GM12865 (cell line): ENCODE measurements at regions not wholly inside any gene's neighbourhood (a gene's known extent, or its start where the extent isn't known, plus 50 kb on each side); places are given as distances from the start of the nearest gene placed in this dataset.
"Not testable (repeated sequence)": the region's sequence is repeated elsewhere in the genome, so short reads cannot be mapped to it uniquely, and the experiment has no call there.

ENCODE experiments used
- DNase-seq: peaks from one replicate; pipeline ENCODE4 v3.0.0; 2010; ENCODE audit warnings: low read depth
- H3K4me3 ChIP-seq: 2 replicates; pipeline ENCODE4 v1.5.1; 2011; ENCODE audit warnings: mild to moderate bottlenecking, low read depth, low read length, control low read depth
- TF ChIP-seq, protein P1 (sequence below): IDR thresholded peaks from 2 replicates; pipeline ENCODE4 v1.5.1; 2011; ENCODE audit warnings: low read length, control low read depth, low read depth, inconsistent platforms; ENCODE audit not compliant: insufficient read depth; ENCODE audit errors: missing control alignments

DNA sequence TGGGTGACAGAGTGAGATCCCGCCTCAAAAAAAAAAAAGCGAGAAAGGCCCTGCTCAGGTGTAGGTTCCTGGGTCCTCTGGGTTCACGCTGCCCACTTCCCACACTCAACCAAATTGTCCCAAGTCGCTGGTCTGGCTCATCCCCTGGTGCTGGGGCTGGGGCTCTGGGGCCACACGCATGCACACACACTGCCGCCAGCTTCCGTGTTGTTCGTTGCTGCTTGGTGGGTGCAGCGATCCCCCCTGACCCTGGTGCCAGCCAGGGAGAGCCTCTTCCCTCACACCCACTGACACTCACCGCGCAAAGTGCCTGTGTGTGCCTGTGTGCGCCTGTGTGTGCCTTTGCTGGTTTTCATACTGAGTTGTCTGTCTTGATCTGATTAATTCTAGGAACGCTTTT lies 124.1 kb upstream of the NKX1-1 start:
- TF ChIP-seq, protein P1, sequence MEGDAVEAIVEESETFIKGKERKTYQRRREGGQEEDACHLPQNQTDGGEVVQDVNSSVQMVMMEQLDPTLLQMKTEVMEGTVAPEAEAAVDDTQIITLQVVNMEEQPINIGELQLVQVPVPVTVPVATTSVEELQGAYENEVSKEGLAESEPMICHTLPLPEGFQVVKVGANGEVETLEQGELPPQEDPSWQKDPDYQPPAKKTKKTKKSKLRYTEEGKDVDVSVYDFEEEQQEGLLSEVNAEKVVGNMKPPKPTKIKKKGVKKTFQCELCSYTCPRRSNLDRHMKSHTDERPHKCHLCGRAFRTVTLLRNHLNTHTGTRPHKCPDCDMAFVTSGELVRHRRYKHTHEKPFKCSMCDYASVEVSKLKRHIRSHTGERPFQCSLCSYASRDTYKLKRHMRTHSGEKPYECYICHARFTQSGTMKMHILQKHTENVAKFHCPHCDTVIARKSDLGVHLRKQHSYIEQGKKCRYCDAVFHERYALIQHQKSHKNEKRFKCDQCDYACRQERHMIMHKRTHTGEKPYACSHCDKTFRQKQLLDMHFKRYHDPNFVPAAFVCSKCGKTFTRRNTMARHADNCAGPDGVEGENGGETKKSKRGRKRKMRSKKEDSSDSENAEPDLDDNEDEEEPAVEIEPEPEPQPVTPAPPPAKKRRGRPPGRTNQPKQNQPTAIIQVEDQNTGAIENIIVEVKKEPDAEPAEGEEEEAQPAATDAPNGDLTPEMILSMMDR: no peak
- DNase-seq: no peak
- no peak overlapping the region for H3K4me3 ChIP-seq

DNA sequence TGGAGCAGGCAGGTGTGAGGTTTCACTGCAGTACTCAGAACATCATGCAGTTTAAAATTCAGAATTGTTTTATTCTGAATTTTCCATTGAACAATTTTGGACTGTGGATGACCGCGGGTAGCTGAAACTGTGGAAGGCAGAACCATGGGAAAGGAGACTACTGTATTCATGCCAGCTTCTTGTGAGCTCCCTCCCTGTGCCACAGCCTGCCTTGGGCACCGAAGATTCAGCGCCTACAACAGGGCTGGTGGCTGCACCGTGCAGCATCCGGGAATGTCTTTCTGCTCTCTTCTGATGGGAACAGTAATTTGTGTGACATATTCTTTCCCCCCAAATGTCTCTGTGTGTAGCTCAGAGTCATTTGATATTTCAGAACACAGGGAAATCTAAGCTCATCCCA lies 118.5 kb upstream of the NKX1-1 start:
- TF ChIP-seq, protein P1: no peak
- DNase-seq: no peak
- H3K4me3 ChIP-seq: no peak overlapping the region

DNA sequence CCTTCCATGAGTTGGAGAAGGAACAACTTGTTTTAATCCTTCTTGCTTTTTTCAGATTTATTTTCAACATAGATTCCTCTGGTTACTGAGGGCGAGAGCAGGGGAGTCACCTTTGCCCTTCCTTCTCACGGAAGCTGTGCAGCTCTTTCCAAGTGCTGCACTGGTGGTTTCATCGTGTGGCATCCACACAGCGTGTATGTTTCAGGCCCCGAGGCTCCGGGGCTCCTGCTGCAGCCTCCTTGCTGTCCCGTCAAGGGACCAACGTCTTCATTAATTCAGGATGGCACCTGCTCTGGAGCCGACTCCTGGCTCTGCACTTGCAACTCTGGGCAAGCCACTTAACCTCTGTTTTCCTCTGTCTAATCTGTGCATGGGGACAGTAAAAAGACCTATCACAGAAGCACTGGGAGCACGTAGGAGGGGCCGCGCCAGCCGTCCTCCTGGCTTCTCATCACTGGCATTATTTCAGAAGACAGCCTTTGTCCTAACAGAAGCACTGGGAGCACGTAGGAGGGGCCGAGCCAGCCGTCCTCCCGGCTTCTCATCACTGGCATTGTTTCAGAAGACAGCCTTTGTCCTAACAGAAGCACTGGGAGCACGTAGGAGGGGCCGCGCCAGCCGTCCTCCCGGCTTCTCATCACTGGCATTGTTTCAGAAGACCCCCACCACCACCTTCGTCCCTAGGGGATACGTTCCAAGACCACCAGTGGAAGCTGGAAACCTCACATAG lies 117.8 kb upstream of the NKX1-1 start:
- TF ChIP-seq, protein P1: no peak
- no peak for DNase-seq
- H3K4me3 ChIP-seq: no peak overlapping the region

DNA sequence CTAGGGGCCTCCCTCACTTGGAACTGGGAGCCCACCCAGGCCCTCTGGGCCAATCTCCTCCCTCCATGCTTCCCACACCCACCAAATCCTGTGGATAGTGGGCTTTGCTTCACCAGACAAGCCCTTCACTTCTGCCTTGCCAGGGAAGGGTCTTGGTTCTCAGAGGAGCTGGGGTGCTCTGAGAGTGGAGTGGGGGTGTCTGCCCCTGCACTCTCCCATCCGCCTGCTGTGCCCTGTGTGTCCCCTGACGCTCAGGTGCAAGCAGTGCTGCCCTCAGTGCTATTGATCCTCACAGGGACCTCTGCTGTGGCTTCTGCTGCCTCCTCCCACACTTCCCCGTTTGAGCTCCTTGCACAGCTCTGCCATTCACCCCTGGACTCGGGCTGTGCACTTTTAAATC lies 117.3 kb upstream of the NKX1-1 start:
- no peak overlapping the region for H3K4me3 ChIP-seq
- TF ChIP-seq, protein P1: no peak
- DNase-seq: no peak

- DNase-seq: no peak
- H3K4me3 ChIP-seq: no peak overlapping the region
- TF ChIP-seq, protein P1: no peak
Observed at GRCh38 chr4:1523033-1523432, 116.8 kb upstream of the NKX1-1 start.

DNA sequence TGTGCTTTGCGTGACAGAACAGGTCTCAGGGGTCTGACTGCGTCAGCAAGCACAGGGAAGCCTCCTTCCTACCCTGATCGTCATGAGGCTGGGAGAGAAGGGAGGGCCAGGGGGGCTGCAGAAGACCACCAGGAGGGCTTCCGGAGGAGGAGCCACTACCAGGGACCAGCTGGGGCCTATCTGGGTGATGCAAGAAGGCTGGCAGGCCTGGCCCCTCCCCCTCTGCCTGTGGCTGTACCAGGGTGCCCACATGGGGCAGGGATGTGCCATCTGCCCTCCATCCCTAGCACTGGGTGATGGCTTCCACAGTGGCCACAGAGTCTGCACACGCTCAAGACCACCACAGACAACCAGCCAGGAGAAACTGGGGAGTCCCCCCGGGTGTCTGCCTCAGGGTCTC lies 116.4 kb upstream of the NKX1-1 start:
- H3K4me3 ChIP-seq: no peak overlapping the region
- TF ChIP-seq, protein P1: no peak
- no peak for DNase-seq

DNA sequence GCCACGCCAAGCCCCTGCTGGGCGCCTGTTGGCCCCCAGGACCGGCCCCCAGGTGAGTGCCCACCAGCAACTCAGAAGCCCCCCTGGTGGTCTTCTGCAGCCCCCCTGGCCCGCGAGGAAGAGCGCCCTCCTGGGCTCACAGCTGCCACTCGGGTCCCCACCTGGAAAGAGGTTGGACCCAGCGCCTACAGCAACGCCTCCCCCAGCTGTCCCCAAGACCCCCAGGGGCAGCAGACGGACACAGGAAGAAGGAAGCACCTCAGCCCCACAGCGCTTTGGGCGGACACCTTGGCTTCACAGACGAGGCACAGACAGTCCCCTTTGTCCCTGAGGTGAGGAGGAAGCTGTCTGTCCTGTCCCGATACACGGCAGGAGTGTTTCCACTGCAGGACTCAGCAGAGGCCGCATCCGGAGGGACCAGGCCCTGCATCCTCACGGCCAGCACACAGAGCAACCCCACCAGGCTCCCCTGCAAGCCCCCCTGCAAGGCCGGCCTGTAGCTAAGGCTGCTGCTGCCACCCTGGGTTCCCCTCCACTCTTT lies 115.6 kb upstream of the NKX1-1 start:
- no peak for DNase-seq
- no peak overlapping the region for H3K4me3 ChIP-seq

DNA sequence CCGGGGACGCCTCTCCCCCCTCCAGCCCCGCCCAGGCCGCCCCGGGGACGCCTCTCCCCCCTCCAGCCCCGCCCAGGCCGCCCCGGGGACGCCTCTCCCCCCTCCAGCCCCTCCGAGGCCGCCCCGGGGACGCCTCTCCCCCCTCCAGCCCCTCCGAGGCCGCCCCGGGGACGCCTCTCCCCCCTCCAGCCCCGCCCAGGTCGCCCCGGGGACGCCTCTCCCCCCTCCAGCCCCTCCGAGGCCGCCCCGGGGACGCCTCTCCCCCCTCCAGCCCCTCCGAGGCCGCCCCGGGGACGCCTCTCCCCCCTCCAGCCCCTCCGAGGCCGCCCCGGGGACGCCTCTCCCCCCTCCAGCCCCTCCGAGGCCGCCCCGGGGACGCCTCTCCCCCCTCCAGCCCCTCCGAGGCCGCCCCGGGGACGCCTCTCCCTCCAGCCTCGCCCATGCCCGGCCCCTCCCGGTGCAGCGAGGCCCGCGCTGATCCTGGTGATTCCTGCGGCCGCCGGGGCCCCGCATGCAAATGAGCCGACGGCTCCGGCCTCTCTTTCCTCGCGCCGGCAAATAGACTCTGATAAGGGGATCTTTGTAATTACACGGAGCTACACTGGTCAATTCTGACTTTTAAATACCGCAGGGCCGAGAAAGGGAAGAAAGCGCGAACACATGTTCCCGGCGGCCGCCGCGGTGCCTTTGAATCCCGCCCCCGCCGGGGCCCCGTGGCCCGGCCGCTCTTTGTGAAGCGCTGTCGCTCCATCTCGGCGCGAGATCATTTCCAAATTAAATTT lies 114.7 kb upstream of the NKX1-1 start:
- H3K4me3 ChIP-seq, DNase-seq: not testable (repeated sequence)

More for the DNA sequence above, 115.6 kb upstream of the NKX1-1 start:
- TF ChIP-seq, protein P1: no peak
